ENCODE measurements at regions not wholly inside any gene's neighbourhood (a gene's known extent, or its start where the extent isn't known, plus 50 kb on each side); places are given as distances from the start of the nearest gene placed in this dataset.

GRCh38 chr6:85864453-85865401 lies 222.0 kb upstream of the SYNCRIP start:
- TF ChIP-seq, protein P1, sequence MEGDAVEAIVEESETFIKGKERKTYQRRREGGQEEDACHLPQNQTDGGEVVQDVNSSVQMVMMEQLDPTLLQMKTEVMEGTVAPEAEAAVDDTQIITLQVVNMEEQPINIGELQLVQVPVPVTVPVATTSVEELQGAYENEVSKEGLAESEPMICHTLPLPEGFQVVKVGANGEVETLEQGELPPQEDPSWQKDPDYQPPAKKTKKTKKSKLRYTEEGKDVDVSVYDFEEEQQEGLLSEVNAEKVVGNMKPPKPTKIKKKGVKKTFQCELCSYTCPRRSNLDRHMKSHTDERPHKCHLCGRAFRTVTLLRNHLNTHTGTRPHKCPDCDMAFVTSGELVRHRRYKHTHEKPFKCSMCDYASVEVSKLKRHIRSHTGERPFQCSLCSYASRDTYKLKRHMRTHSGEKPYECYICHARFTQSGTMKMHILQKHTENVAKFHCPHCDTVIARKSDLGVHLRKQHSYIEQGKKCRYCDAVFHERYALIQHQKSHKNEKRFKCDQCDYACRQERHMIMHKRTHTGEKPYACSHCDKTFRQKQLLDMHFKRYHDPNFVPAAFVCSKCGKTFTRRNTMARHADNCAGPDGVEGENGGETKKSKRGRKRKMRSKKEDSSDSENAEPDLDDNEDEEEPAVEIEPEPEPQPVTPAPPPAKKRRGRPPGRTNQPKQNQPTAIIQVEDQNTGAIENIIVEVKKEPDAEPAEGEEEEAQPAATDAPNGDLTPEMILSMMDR (IDR thresholded peaks at IDR 0.05), result peak in 3 of 4 experiments; percentile 23 to 35 (median 34)
- TF ChIP-seq POLR2AphosphoS5 (IDR thresholded peaks at IDR 0.05), result peak; percentile 54

Measured in prostate gland (tissue), 2 donors.